PC-9 (cell line): ENCODE measurements at regions not wholly inside any gene's neighbourhood (a gene's known extent, or its start where the extent isn't known, plus 50 kb on each side); places are given as distances from the start of the nearest gene placed in this dataset.

Experiments
- BruUV-seq: library from RNA; stranded (reverse); fragments of 400-500 nt; replicated peaks from 2 replicates; lab custom pipeline; 2021; lab: Mats Ljungman, UMichigan
- CTCF ChIA-PET: fragments of 300-600 bp; sonication (Branson Sonifier 250); formaldehyde crosslinking; loops from one replicate; lab custom pipeline; 2022; ENCODE audit warnings: antibody characterized with exemption; lab: Charles Lee
- POLR2A ChIA-PET: fragments of 300-600 bp; sonication (Branson Sonifier 250); formaldehyde crosslinking; loops from one replicate; lab custom pipeline; 2022; ENCODE audit warnings: antibody characterized with exemption; ENCODE audit not compliant: unreplicated experiment; lab: Charles Lee
- DNase-seq, 2 experiments: peaks; one replicate each; pipeline versions ENCODE4 v3.0.0 to v3.0.0-alpha.2; 2015 to 2022; ENCODE audit warnings: mixed read lengths in 1 of 2
- H2AFZ ChIP-seq: fragments of 200-600 bp; sonication (generic); 2 replicates; pipeline ENCODE4 v1.8.1; 2017; ENCODE audit warnings: antibody characterized with exemption
- H3F3A ChIP-seq: fragments of 200-600 bp; sonication (generic); 2 replicates; pipeline ENCODE4 v1.8.1; 2017; ENCODE audit warnings: antibody characterized with exemption, mild to moderate bottlenecking, low read depth; ENCODE audit not compliant: insufficient read depth
- H3K27ac ChIP-seq: fragments of 200-600 bp; sonication (generic); 2 replicates; pipeline ENCODE4 v1.6.1; 2016; ENCODE audit warnings: mixed run types
- H3K27me3 ChIP-seq: fragments of 200-600 bp; sonication (generic); 2 replicates; pipeline ENCODE4 v1.6.1; 2016; ENCODE audit warnings: low read depth, mixed run types; ENCODE audit not compliant: insufficient read depth
- H3K36me3 ChIP-seq: fragments of 200-600 bp; sonication (generic); 2 replicates; pipeline ENCODE4 v1.6.1; 2016; ENCODE audit warnings: low read depth, mixed run types
- H3K4me1 ChIP-seq: fragments of 200-600 bp; sonication (generic); replicated peaks from 2 replicates; pipeline ENCODE4 v1.6.1; 2016; ENCODE audit warnings: mixed run types; ENCODE audit not compliant: insufficient read depth
- H3K4me2 ChIP-seq: fragments of 200-600 bp; sonication (generic); 2 replicates; pipeline ENCODE4 v1.6.1; 2017; ENCODE audit warnings: mixed run types
- H3K4me3 ChIP-seq: fragments of 200-600 bp; sonication (generic); 2 replicates; pipeline ENCODE4 v1.6.1; 2016; ENCODE audit warnings: mixed run types
- H3K79me2 ChIP-seq: fragments of 200-600 bp; sonication (generic); 2 replicates; pipeline ENCODE4 v1.6.1; 2017; ENCODE audit warnings: low read depth, mixed run types
- H3K9me2 ChIP-seq: fragments of 200-600 bp; sonication (generic); 2 replicates; pipeline ENCODE4 v1.8.1; 2017; ENCODE audit warnings: mild to moderate bottlenecking; ENCODE audit not compliant: insufficient read depth
- H3K9me3 ChIP-seq: fragments of 200-600 bp; sonication (generic); 2 replicates; pipeline ENCODE4 v1.8.1; 2016; ENCODE audit warnings: low read depth; ENCODE audit not compliant: insufficient read depth
- H4K20me1 ChIP-seq: fragments of 200-600 bp; sonication (generic); 2 replicates; pipeline ENCODE4 v1.8.1; 2017; ENCODE audit not compliant: insufficient read depth
- CTCF ChIP-seq: fragments of 200-600 bp; sonication (generic); conservative IDR thresholded peaks from 2 replicates; pipeline ENCODE4 v1.6.1; 2017; ENCODE audit warnings: mixed run types, antibody characterized with exemption, mild to moderate bottlenecking, moderate library complexity
- EZH2 ChIP-seq: fragments of 200-600 bp; sonication (generic); IDR thresholded peaks from 2 replicates; pipeline ENCODE4 v1.8.0; 2017; ENCODE audit warnings: antibody characterized with exemption, low read depth
- intact Hi-C: fragments of 100-400 bp; cut with micrococcal nuclease; formaldehyde crosslinking; loops from one replicate; pipeline ENCODE4 v1.10.0; 2022; ENCODE audit not compliant: unreplicated experiment

GRCh38 chr4:178258603-178259002, 816.4 kb upstream of the AGA start:
- Histone ChIP-seq H3K79me2 (no peaks in the 10 kb centered on the region), H3F3A (no peaks in the 10 kb centered on the region), H2AFZ (no peak overlapping the region), H3K4me1 (no peaks in the 10 kb centered on the region), H3K27me3 (no peaks in the 10 kb centered on the region), H3K36me3 (no peaks in the 10 kb centered on the region), H3K9me3 (no peaks in the 10 kb centered on the region), H3K4me3 (no peak overlapping the region), H3K4me2 (no peak overlapping the region), H4K20me1 (no peaks in the 10 kb centered on the region), H3K9me2 (no peaks in the 10 kb centered on the region), H3K27ac (no peak overlapping the region)
- TF ChIP-seq EZH2 (no peak), CTCF (no peak)
- POLR2A ChIA-PET, result no interaction called here
- DNase-seq, result no peak
- intact Hi-C loops, result no loop called here
- CTCF ChIA-PET, result no interaction called here
- no TSS peak for BruUV-seq

- no TSS peak for BruUV-seq
- no peak for DNase-seq
Observed at GRCh38 chr4:178259566-178259965, 817.3 kb upstream of the AGA start.

GRCh38 chr4:178264001-178264400, 821.8 kb upstream of the AGA start:
- no peaks in the 10 kb centered on the region for H3K79me2 ChIP-seq
- BruUV-seq, result no TSS peak
- H2AFZ ChIP-seq, result no peak overlapping the region
- intact Hi-C loops, result no loop called here
- ChIA-PET POLR2A (no interaction called here), CTCF (no interaction called here)
- no peaks in the 10 kb centered on the region for H3K4me1 ChIP-seq
- no peak for DNase-seq
- no peak overlapping the region for H3K27ac ChIP-seq
- no peaks in the 10 kb centered on the region for H3K36me3 ChIP-seq
- no peaks in the 10 kb centered on the region for H3K9me2 ChIP-seq
- H3K4me2 ChIP-seq, result no peak overlapping the region
- no peak overlapping the region for H3K4me3 ChIP-seq
- no peaks in the 10 kb centered on the region for H3F3A ChIP-seq
- no peaks in the 10 kb centered on the region for H4K20me1 ChIP-seq
- no peak for TF ChIP-seq CTCF
- TF ChIP-seq EZH2, result no peak
- no peaks in the 10 kb centered on the region for H3K27me3 ChIP-seq
- H3K9me3 ChIP-seq, result no peaks in the 10 kb centered on the region

More at GRCh38 chr4:178259566-178259965, 817.3 kb upstream of the AGA start:
- no peak overlapping the region for H2AFZ ChIP-seq
- no peak overlapping the region for H3K27ac ChIP-seq
- H3K79me2 ChIP-seq, result no peaks in the 10 kb centered on the region
- ChIA-PET CTCF (no interaction called here), POLR2A (no interaction called here)
- H3K9me3 ChIP-seq, result no peaks in the 10 kb centered on the region
- no peak overlapping the region for H3K4me3 ChIP-seq
- H3K36me3 ChIP-seq, result no peaks in the 10 kb centered on the region
- no peaks in the 10 kb centered on the region for H3K4me1 ChIP-seq
- no peaks in the 10 kb centered on the region for H3K9me2 ChIP-seq
- H3K4me2 ChIP-seq, result no peak overlapping the region
- no peaks in the 10 kb centered on the region for H3K27me3 ChIP-seq
- intact Hi-C loops, result no loop called here
- TF ChIP-seq EZH2 (no peak), CTCF (no peak)
- H3F3A ChIP-seq, result no peaks in the 10 kb centered on the region
- no peaks in the 10 kb centered on the region for H4K20me1 ChIP-seq
